ENCODE measurements at regions not wholly inside any gene's neighbourhood (a gene's known extent, or its start where the extent isn't known, plus 50 kb on each side); places are given as distances from the start of the nearest gene placed in this dataset.

DNA sequence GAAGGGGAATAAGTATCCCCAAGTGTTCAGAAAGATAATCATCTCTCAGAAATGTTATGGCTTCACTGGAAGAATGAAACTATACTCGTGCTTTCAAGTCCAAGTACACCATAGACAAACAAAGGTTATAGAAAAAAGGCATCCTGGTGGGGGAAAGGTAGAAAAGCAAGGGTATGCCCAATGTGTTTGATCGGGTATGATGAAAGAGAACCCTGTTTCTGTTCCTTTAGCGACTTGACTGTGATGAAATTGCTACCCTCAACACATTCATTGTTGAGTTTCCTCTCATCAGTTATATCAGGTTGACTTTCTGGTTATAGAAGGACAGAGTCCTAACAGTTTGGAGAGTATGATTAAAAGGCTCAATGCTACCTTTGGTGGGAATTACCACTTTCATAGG, 464.3 kb downstream of the GRXCR1 start:
- DNase-seq (no peak), ATAC-seq (no peak)
- Mint-ChIP-seq H3K27me3 (no peaks in the 10 kb centered on the region), H3K9me3 (ENCODE audit: low read depth) (no peaks in the 10 kb centered on the region), H3K4me3 (no peak overlapping the region), H3K27ac (no peak overlapping the region), H3K36me3 (ENCODE audit: low read depth) (no peaks in the 10 kb centered on the region), H3K4me1 (no peaks in the 10 kb centered on the region)
- CTCF ChIA-PET = no interaction called here
- POLR2A ChIA-PET = no interaction called here
- intact Hi-C loops (cut with DNase I, micrococcal nuclease) = no loop called here

- no peak overlapping the region for H3K4me3 Mint-ChIP-seq
- CTCF ChIA-PET = no interaction called here
- no peaks in the 10 kb centered on the region for H3K27me3 Mint-ChIP-seq
- no peaks in the 10 kb centered on the region for H3K9me3 Mint-ChIP-seq (ENCODE audit: low read depth)
- POLR2A ChIA-PET = no interaction called here
- no peaks in the 10 kb centered on the region for H3K36me3 Mint-ChIP-seq (ENCODE audit: low read depth)
- intact Hi-C loops (cut with DNase I, micrococcal nuclease) = no loop called here
- DNase-seq (no peak), ATAC-seq (no peak)
- H3K4me1 Mint-ChIP-seq = no peaks in the 10 kb centered on the region
- H3K27ac Mint-ChIP-seq = no peak overlapping the region
Measured at GRCh38 chr4:43357252-43357974, 464.9 kb downstream of the GRXCR1 start.

DNA sequence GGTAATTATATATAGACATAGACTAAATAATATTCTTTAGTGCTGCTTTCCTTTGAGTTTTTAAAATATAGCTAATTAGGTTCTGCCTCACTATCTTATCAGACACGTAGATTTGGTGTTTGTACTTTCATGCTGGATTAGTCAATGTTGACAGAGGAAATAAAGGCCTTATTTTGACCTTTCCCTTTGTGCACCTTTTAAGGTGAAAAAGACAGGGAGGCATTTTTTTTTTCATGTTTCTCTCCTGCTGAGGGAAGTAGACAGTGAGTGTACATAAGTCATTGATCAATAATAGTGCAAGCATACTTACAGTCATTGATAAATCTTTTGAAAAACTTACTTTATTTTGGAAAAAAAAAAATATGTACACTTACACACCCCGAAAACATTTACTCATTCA, 467.8 kb downstream of the GRXCR1 start:
- intact Hi-C loops (cut with DNase I, micrococcal nuclease) = no loop called here
- no peaks in the 10 kb centered on the region for H3K27me3 Mint-ChIP-seq
- H3K9me3 Mint-ChIP-seq (ENCODE audit: low read depth) = no peaks in the 10 kb centered on the region
- no peaks in the 10 kb centered on the region for H3K4me1 Mint-ChIP-seq
- no peaks in the 10 kb centered on the region for H3K36me3 Mint-ChIP-seq (ENCODE audit: low read depth)
- CTCF ChIA-PET = no interaction called here
- DNase-seq (no peak), ATAC-seq (no peak)
- no peak overlapping the region for H3K27ac Mint-ChIP-seq
- no peak overlapping the region for H3K4me3 Mint-ChIP-seq
- POLR2A ChIA-PET = no interaction called here

DNA sequence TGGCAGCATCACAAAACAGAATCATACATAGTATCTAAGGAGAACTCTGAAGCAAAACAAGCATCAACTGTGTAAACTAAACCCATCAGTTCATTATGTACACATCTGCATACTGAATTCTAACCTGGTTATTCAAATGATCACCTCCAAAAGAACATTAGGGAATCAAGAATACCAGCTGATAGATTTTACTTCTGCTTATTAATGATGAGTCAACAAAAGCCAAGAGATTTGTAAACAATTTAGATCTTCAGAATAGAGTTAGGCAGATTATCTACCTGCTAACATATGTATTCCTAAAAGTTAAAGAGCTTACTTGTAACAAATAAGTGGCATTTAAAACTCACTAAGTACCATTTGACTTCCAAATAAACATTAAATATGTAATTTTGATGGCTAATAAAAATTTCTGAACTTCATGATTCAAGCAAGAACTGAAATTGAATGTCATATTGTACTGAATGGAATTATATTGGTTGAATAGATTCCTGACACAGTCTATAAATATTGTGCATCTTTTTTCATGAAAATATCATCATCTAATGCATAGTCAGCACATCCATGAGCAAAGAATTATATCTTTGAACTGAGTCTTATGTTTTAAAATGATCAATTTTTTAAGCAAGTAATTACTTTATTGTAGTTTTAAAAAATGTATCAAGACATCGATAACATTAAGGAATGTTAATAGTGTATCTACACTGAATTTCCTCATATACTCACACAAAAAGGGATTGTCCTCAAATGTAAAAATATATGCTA, 470.5 kb downstream of the GRXCR1 start:
- ATAC-seq = no peak
- Mint-ChIP-seq H3K4me1 (no peaks in the 10 kb centered on the region), H3K27me3 (no peaks in the 10 kb centered on the region), H3K9me3 (ENCODE audit: low read depth) (no peaks in the 10 kb centered on the region), H3K36me3 (ENCODE audit: low read depth) (no peaks in the 10 kb centered on the region), H3K27ac (no peak overlapping the region), H3K4me3 (no peak overlapping the region)
- intact Hi-C loops (cut with DNase I, micrococcal nuclease) = no loop called here
- ChIA-PET POLR2A (no interaction called here), CTCF (no interaction called here)
- no peak for DNase-seq

GRCh38 chr4:43369036-43369594, 476.6 kb downstream of the GRXCR1 start:
- no peak overlapping the region for H3K4me3 Mint-ChIP-seq
- no peaks in the 10 kb centered on the region for H3K4me1 Mint-ChIP-seq
- ATAC-seq (no peak), DNase-seq (no peak)
- ChIA-PET POLR2A (no interaction called here), CTCF (no interaction called here)
- no peaks in the 10 kb centered on the region for H3K36me3 Mint-ChIP-seq (ENCODE audit: low read depth)
- no peaks in the 10 kb centered on the region for H3K27me3 Mint-ChIP-seq
- H3K9me3 Mint-ChIP-seq (ENCODE audit: low read depth) = peaks cover 8% of the 10 kb centered on the region
- intact Hi-C loops (cut with DNase I, micrococcal nuclease) = no loop called here
- no peak overlapping the region for H3K27ac Mint-ChIP-seq

GRCh38 chr4:43373201-43373600, 480.7 kb downstream of the GRXCR1 start:
- no peaks in the 10 kb centered on the region for H3K27me3 Mint-ChIP-seq
- ChIA-PET POLR2A (no interaction called here), CTCF (no interaction called here)
- no peaks in the 10 kb centered on the region for H3K36me3 Mint-ChIP-seq (ENCODE audit: low read depth)
- DNase-seq (no peak), ATAC-seq (no peak)
- no peak overlapping the region for H3K4me3 Mint-ChIP-seq
- intact Hi-C loops (cut with DNase I, micrococcal nuclease) = no loop called here
- H3K27ac Mint-ChIP-seq = no peak overlapping the region
- peaks cover 11% of the 10 kb centered on the region for H3K9me3 Mint-ChIP-seq (ENCODE audit: low read depth)
- no peaks in the 10 kb centered on the region for H3K4me1 Mint-ChIP-seq

GRCh38 chr4:43374216-43374751, 481.8 kb downstream of the GRXCR1 start:
- intact Hi-C loops (cut with DNase I, micrococcal nuclease) = no loop called here
- Mint-ChIP-seq H3K36me3 (ENCODE audit: low read depth) (no peaks in the 10 kb centered on the region), H3K27me3 (no peaks in the 10 kb centered on the region), H3K9me3 (ENCODE audit: low read depth) (peaks cover 13% of the 10 kb centered on the region), H3K4me1 (no peaks in the 10 kb centered on the region), H3K4me3 (no peak overlapping the region), H3K27ac (no peak overlapping the region)
- CTCF ChIA-PET = no interaction called here
- no peak for ATAC-seq
- no peak for DNase-seq
- POLR2A ChIA-PET = no interaction called here

DNA sequence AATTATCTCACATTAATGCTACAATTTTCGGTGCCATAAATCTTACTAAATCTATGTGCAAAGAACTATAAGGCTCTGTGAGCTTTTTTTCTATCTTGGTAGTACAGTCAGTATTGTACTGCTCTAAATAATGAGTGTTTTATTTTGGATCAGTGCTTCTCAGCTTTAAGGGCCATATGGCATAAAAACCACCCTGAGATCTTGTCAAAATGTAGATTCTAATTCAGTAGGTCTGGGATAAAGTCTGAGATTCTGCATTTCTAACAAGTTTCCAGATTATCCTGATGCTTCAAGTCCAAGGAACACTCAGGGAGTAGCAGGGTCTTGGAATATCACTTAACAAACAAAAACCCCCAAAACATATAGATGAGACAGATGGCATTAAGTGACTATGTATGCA, 486.5 kb downstream of the GRXCR1 start:
- no peak for ATAC-seq
- H3K4me1 Mint-ChIP-seq = no peaks in the 10 kb centered on the region
- intact Hi-C loops (cut with DNase I, micrococcal nuclease) = no loop called here
- H3K36me3 Mint-ChIP-seq (ENCODE audit: low read depth) = no peaks in the 10 kb centered on the region
- no peak overlapping the region for H3K4me3 Mint-ChIP-seq
- no peak overlapping the region for H3K27ac Mint-ChIP-seq
- no peaks in the 10 kb centered on the region for H3K27me3 Mint-ChIP-seq
- POLR2A ChIA-PET = no interaction called here
- CTCF ChIA-PET = no interaction called here
- peaks cover 5% of the 10 kb centered on the region for H3K9me3 Mint-ChIP-seq (ENCODE audit: low read depth)
- no peak for DNase-seq

GRCh38 chr4:43380093-43380492, 487.6 kb downstream of the GRXCR1 start:
- ChIA-PET CTCF (no interaction called here), POLR2A (no interaction called here)
- peaks cover 5% of the 10 kb centered on the region for H3K9me3 Mint-ChIP-seq (ENCODE audit: low read depth)
- ATAC-seq (no peak), DNase-seq (no peak)
- no peaks in the 10 kb centered on the region for H3K4me1 Mint-ChIP-seq
- no peak overlapping the region for H3K27ac Mint-ChIP-seq
- no peaks in the 10 kb centered on the region for H3K36me3 Mint-ChIP-seq (ENCODE audit: low read depth)
- intact Hi-C loops (cut with DNase I, micrococcal nuclease) = no loop called here
- no peaks in the 10 kb centered on the region for H3K27me3 Mint-ChIP-seq
- H3K4me3 Mint-ChIP-seq = no peak overlapping the region

- ATAC-seq (no peak), DNase-seq (no peak)
- H3K9me3 Mint-ChIP-seq (ENCODE audit: low read depth) = peaks cover 8% of the 10 kb centered on the region
- no peak overlapping the region for H3K27ac Mint-ChIP-seq
- ChIA-PET POLR2A (no interaction called here), CTCF (no interaction called here)
- H3K4me1 Mint-ChIP-seq = no peaks in the 10 kb centered on the region
- H3K27me3 Mint-ChIP-seq = no peaks in the 10 kb centered on the region
- intact Hi-C loops (cut with DNase I, micrococcal nuclease) = no loop called here
- no peaks in the 10 kb centered on the region for H3K36me3 Mint-ChIP-seq (ENCODE audit: low read depth)
- no peak overlapping the region for H3K4me3 Mint-ChIP-seq
Measured at GRCh38 chr4:43391069-43391468, 498.6 kb downstream of the GRXCR1 start.

DNA sequence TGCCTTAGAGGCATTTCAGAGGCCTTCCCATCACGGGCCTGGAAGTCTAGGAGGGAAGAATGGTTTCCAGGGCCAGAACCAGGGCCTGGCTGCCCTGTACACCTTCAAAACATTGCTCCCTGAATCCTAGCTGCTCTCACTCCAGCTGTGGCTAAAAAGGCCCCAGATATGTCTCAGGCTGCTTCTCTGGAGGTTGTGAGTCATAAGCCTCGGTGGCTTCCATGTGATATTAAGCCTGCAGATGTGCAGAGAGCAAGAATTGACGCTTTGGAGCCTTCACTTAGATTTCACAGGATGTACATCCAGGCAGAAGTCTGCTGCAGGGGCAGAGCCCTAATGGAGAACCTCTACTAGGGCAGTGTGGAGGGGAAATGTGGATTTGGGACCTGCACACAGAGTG, 502.5 kb downstream of the GRXCR1 start:
- DNase-seq = no peak
- POLR2A ChIA-PET = no interaction called here
- Mint-ChIP-seq H3K27ac (no peak overlapping the region), H3K27me3 (no peaks in the 10 kb centered on the region), H3K9me3 (ENCODE audit: low read depth) (peaks cover 14% of the 10 kb centered on the region), H3K36me3 (ENCODE audit: low read depth) (no peaks in the 10 kb centered on the region), H3K4me1 (no peaks in the 10 kb centered on the region), H3K4me3 (no peak overlapping the region)
- intact Hi-C loops (cut with DNase I, micrococcal nuclease) = no loop called here
- CTCF ChIA-PET = no interaction called here
- no peak for ATAC-seq

GRCh38 chr4:43399726-43400125, 507.2 kb downstream of the GRXCR1 start:
- POLR2A ChIA-PET = no interaction called here
- DNase-seq = no peak
- Mint-ChIP-seq H3K27me3 (no peaks in the 10 kb centered on the region), H3K27ac (no peak overlapping the region), H3K4me1 (no peaks in the 10 kb centered on the region), H3K9me3 (ENCODE audit: low read depth) (peaks cover 19% of the 10 kb centered on the region), H3K36me3 (ENCODE audit: low read depth) (no peaks in the 10 kb centered on the region), H3K4me3 (no peak overlapping the region)
- intact Hi-C loops (cut with DNase I, micrococcal nuclease) = no loop called here
- no peak for ATAC-seq
- CTCF ChIA-PET = no interaction called here

Data from activated CD4-positive, alpha-beta T cell treated with anti-CD3 and anti-CD28 coated beads for 36 hours (primary cell).